GM12878 (cell line): ENCODE measurements at regions not wholly inside any gene's neighbourhood (a gene's known extent, or its start where the extent isn't known, plus 50 kb on each side); places are given as distances from the start of the nearest gene placed in this dataset.

ENCODE experiments used
- ATAC-seq: fragments of 200-7000 bp; cut with Tn5 transposase; 3 replicates; pipeline ENCODE4 v1.9.1; 2020; ENCODE audit warnings: mild to moderate bottlenecking, moderate library complexity
- BruUV-seq: library from RNA; stranded (reverse); fragments of 400-500 nt; replicated peaks from 2 replicates; lab custom pipeline; 2021; lab: Mats Ljungman, UMichigan
- CTCF ChIA-PET: fragments of 300-600 bp; sonication (Branson Sonifier 250); formaldehyde crosslinking; extraction: SDS; loops from one replicate; lab custom pipeline; 2021; ENCODE audit warnings: inconsistent platforms; lab: Yijun Ruan, JAX
- POLR2A ChIA-PET: fragments of 350-600 bp; formaldehyde crosslinking; extraction: SDS; loops from one replicate; lab custom pipeline; 2021; ENCODE audit warnings: inconsistent platforms; lab: Charles Lee
- RAD21 ChIA-PET: fragments of 300-600 bp; sonication (Branson Sonifier 250); formaldehyde crosslinking; loops from one replicate; lab custom pipeline; 2023; ENCODE audit warnings: antibody characterized with exemption; ENCODE audit not compliant: unreplicated experiment; lab: Charles Lee
- SMC1A ChIA-PET: fragments of 300-600 bp; sonication (Branson Sonifier 250); formaldehyde crosslinking; loops from one replicate; lab custom pipeline; 2023; ENCODE audit not compliant: unreplicated experiment, uncharacterized antibody; lab: Charles Lee
- DNase-seq: peaks from one replicate; pipeline ENCODE4 v3.0.0-alpha.2; 2011; ENCODE audit warnings: low read depth, low spot score
- FAIRE-seq: peaks from 3 replicates; lab custom pipeline; 2011; peaks lifted over from hg19 to GRCh38; lab: Jason Lieb, UNC
- H2AFZ ChIP-seq: 2 replicates; pipeline ENCODE4 v1.6.0; 2011; ENCODE audit warnings: low read depth, low read length, control low read depth; ENCODE audit not compliant: control insufficient read depth
- H3K27ac ChIP-seq: 2 replicates; pipeline ENCODE4 v1.5.1; 2011; ENCODE audit warnings: control low read depth; ENCODE audit not compliant: control insufficient read depth, insufficient read depth
- H3K27me3 ChIP-seq, 2 experiments: replicated peaks in 1 of 2; 2 replicates each; pipeline versions ENCODE4 v1.6.0 to v1.6.1; 2011; ENCODE audit warnings: low read length in 1 of 2; ENCODE audit not compliant: control insufficient read depth in 2 of 2, insufficient read depth in 2 of 2
- H3K36me3 ChIP-seq, 2 experiments: 2 replicates each; pipeline ENCODE4 v1.5.1; 2011; ENCODE audit warnings: low read length in 1 of 2; ENCODE audit not compliant: control insufficient read depth in 2 of 2, insufficient read depth in 2 of 2
- H3K4me1 ChIP-seq: 2 replicates; pipeline ENCODE4 v1.6.1; 2011; ENCODE audit warnings: mild to moderate bottlenecking, low read length, moderate library complexity, mixed read lengths; ENCODE audit not compliant: control insufficient read depth, insufficient read depth
- H3K4me2 ChIP-seq: 2 replicates; pipeline ENCODE4 v1.6.0; 2011; ENCODE audit warnings: control low read depth; ENCODE audit not compliant: control insufficient read depth, insufficient read depth
- H3K4me3 ChIP-seq: fragments of 200-600 bp; sonication (generic); 2 replicates; pipeline ENCODE4 v1.5.1; 2016
- H3K79me2 ChIP-seq: 2 replicates; pipeline ENCODE4 v1.6.0; 2011; ENCODE audit warnings: low read length; ENCODE audit not compliant: control insufficient read depth, insufficient read depth
- H3K9ac ChIP-seq: 2 replicates; pipeline ENCODE4 v1.8.0; 2011; ENCODE audit warnings: low read length, control low read depth, mixed read lengths; ENCODE audit not compliant: control insufficient read depth, insufficient read depth
- H3K9me3 ChIP-seq: replicated peaks from 3 replicates; pipeline ENCODE4 v1.5.1; 2011; ENCODE audit warnings: mild to moderate bottlenecking, low read length; ENCODE audit not compliant: control insufficient read depth, insufficient read depth
- H4K20me1 ChIP-seq: 2 replicates; pipeline ENCODE4 v1.6.0; 2011; ENCODE audit not compliant: control insufficient read depth, insufficient read depth
- CHD4 ChIP-seq: fragments of 200-600 bp; sonication (generic); IDR thresholded peaks from 2 replicates; pipeline ENCODE4 v1.6.1; 2016; ENCODE audit warnings: mild to moderate bottlenecking
- E4F1 ChIP-seq: fragments of 450-650 bp; IDR thresholded peaks from 2 replicates; pipeline ENCODE4 v1.6.1; 2018; ENCODE audit warnings: borderline replicate concordance, mild to moderate bottlenecking; ENCODE audit not compliant: partially characterized antibody
- ESRRA ChIP-seq: IDR thresholded peaks from 2 replicates; pipeline ENCODE4 v1.6.1; 2012; ENCODE audit warnings: mild to moderate bottlenecking, low read length, improper control_type of control experiment
- KAT2A ChIP-seq: conservative IDR thresholded peaks from 2 replicates; pipeline ENCODE4 v1.6.1; 2011; ENCODE audit warnings: low read depth, low read length; ENCODE audit not compliant: control insufficient read depth
- POLR2AphosphoS2 ChIP-seq: IDR thresholded peaks from 2 replicates; pipeline ENCODE4 v1.6.1; 2011; ENCODE audit warnings: low read depth, mild to moderate bottlenecking, low read length, improper control_type of control experiment, moderate library complexity
- RAD21 ChIP-seq: IDR thresholded peaks from 2 replicates; pipeline ENCODE4 v1.6.1; 2011; ENCODE audit warnings: mild to moderate bottlenecking, low read depth, low read length, moderate library complexity; ENCODE audit not compliant: insufficient read depth
- RBBP5 ChIP-seq: fragments of 200-600 bp; sonication (generic); conservative IDR thresholded peaks from 2 replicates; pipeline ENCODE4 v1.6.1; 2016
- SRF ChIP-seq, 2 experiments: IDR thresholded peaks; 2 replicates each; pipeline ENCODE4 v1.6.1; 2011; ENCODE audit warnings: low read depth in 2 of 2, low read length in 2 of 2, mild to moderate bottlenecking in 1 of 2, moderate library complexity in 1 of 2
- WRNIP1 ChIP-seq: IDR thresholded peaks from 2 replicates; pipeline ENCODE4 v1.6.1; 2011; ENCODE audit warnings: low read depth, low read length, improper control_type of control experiment, borderline replicate concordance
- WGBS: methylation state at CpG from one replicate; pipeline ENCODE4 v1.1.6; 2016; ENCODE audit warnings: low lambda C conversion rate; ENCODE audit not compliant: insufficient replicate concordance, insufficient coverage; ENCODE audit errors: missing lambda C conversion rate; 5-methylcytosine and 5-hydroxymethylcytosine counted together
- in situ Hi-C: fragments of 300-500 bp; cut with MboI; formaldehyde crosslinking; loops from 9 replicates; pipeline ENCODE4 v1.14.3; 2018; ENCODE audit warnings: mixed read lengths
- intact Hi-C: fragments of 100-400 bp; cut with micrococcal nuclease; formaldehyde crosslinking; loops from one replicate; pipeline ENCODE4 v1.14.2; 2022; ENCODE audit not compliant: unreplicated experiment

- WGBS: 100% methylated on average over 4 of the region's 4 CpGs
- in situ Hi-C loops (no loop called here), intact Hi-C loops (no loop called here)
- Histone ChIP-seq H3K36me3 (peaks cover 0 to 3% of the 10 kb centered on the region in 2 experiments; a peak in 1 of 4 replicates), H3K9ac (no peak overlapping the region), H3K27me3 (no peaks in the 10 kb centered on the region), H3K4me1 (peaks cover 4% of the 10 kb centered on the region; the same call in 1 of the 2 replicates), H2AFZ (no peak overlapping the region), H3K4me2 (no peak overlapping the region), H3K27ac (no peak overlapping the region), H3K9me3 (peaks cover 3% of the 10 kb centered on the region), H4K20me1 (no peaks in the 10 kb centered on the region), H3K4me3 (no peak overlapping the region), H3K79me2 (no peaks in the 10 kb centered on the region)
- SMC1A ChIA-PET: interaction anchor here (1.1 to 2.4 kb wide), 3 partner anchors 29 to 51 kb away, joined by 4 to 10 read pairs (median 6); no protein-coding TSS in a partner anchor
- POLR2A ChIA-PET: no interaction called here
- DNase-seq (no peak), ATAC-seq (no peak), FAIRE-seq (no peak)
- CTCF ChIA-PET: interaction anchor here (0.6 to 1.1 kb wide), 3 partner anchors 20 to 104 kb away, joined by 3 read pairs; no protein-coding TSS in a partner anchor
- TF ChIP-seq SRF (IDR thresholded peaks at IDR 0.05; ENCODE audit: low read depth in 2 of 2, low read length in 2 of 2) (no peak), CHD4 (no peak), ESRRA (no peak), WRNIP1 (no peak), E4F1 (no peak), RAD21 (no peak), RBBP5 (no peak), POLR2AphosphoS2 (no peak), KAT2A (no peak)
- no TSS peak for BruUV-seq
- RAD21 ChIA-PET: no interaction called here
These were observed 115.9 kb upstream of the F13A1 start for GRCh38 chr6:6436366-6436765.
